ENCODE measurements at regions not wholly inside any gene's neighbourhood (a gene's known extent, or its start where the extent isn't known, plus 50 kb on each side); places are given as distances from the start of the nearest gene placed in this dataset.

DNA sequence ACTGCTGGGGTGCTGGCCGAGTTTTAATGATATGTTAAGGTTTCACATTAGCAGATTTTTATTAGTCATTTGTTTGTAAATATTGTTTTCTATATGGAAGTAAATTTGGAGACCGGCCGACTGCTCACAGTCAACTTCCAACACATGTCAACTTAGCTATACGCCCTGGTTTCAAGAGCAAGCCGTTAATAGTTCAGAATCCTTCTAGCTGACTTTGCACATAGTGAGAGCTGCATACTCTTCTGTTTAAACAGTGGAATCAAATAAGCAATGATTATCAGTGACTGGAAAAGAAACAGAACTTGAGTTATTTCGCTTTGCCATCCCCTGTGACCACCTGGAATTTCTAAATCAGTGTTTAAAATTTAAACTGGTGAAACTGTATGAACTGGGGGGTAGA is 109.9 kb downstream of the PFKFB3 start:
- TF ChIP-seq, protein P1, sequence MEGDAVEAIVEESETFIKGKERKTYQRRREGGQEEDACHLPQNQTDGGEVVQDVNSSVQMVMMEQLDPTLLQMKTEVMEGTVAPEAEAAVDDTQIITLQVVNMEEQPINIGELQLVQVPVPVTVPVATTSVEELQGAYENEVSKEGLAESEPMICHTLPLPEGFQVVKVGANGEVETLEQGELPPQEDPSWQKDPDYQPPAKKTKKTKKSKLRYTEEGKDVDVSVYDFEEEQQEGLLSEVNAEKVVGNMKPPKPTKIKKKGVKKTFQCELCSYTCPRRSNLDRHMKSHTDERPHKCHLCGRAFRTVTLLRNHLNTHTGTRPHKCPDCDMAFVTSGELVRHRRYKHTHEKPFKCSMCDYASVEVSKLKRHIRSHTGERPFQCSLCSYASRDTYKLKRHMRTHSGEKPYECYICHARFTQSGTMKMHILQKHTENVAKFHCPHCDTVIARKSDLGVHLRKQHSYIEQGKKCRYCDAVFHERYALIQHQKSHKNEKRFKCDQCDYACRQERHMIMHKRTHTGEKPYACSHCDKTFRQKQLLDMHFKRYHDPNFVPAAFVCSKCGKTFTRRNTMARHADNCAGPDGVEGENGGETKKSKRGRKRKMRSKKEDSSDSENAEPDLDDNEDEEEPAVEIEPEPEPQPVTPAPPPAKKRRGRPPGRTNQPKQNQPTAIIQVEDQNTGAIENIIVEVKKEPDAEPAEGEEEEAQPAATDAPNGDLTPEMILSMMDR (IDR thresholded peaks at IDR 0.05 in 4 of 5, conservative IDR thresholded peaks at IDR 0.05 in 1 of 5), result no peak
- TF ChIP-seq POLR2A (IDR thresholded peaks at IDR 0.05), result no peak

Data from gastrocnemius medialis (tissue), 4 donors.